ENCODE measurements at regions not wholly inside any gene's neighbourhood (a gene's known extent, or its start where the extent isn't known, plus 50 kb on each side); places are given as distances from the start of the nearest gene placed in this dataset.
"Not testable (repeated sequence)": the region's sequence is repeated elsewhere in the genome, so short reads cannot be mapped to it uniquely, and the experiment has no call there.

- Histone ChIP-seq H3K27ac (no peak overlapping the region), H3K4me1 (replicated peaks in 1 of 2) (no peaks in the 10 kb centered on the region), H3K4me3 (no peak overlapping the region)
- WGBS, 10 experiments, result 0% methylated on average over 1 of the region's 1 CpG; no CpG with 5 or more reads in 8 of the 10 experiments
- ATAC-seq (replicated peaks in 6 of 8), result peak in 3 of 8 experiments; percentile 31 to 79 (median 75)
- in situ Hi-C loops (cut with MboI; ENCODE audit: low pct_unique_long_range_greater_than_20kb in 2 of 9, low sequenced_read_pairs in 9 of 9, unreplicated experiment in 9 of 9), result no loop called here
Observed at GRCh38 chrX:65920620-65921019, 119.3 kb downstream of the VSIG4 start.

DNA sequence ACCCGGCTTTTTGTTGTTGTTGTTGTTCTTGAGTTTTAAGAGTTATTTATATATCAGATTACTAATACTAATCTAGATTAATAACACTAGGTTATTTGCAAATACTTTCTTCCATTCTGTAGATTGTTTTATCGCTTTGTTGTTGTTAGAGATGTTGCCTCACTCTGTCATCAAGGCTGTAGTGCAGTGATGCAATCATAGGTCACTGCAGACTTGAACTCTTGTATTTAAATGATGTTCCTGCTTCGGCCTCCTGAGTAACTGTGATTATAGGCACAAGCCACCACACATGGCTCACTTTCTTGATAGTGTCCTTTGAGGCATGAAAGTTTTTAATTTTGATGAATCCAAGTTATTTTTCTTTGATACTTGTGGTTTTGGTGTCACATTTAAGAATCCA is 129.0 kb downstream of the VSIG4 start:
- ATAC-seq (replicated peaks in 6 of 8), result no peak
- H3K4me3 ChIP-seq, result no peak overlapping the region
- in situ Hi-C loops (cut with MboI; ENCODE audit: low pct_unique_long_range_greater_than_20kb in 2 of 9, low sequenced_read_pairs in 9 of 9, unreplicated experiment in 9 of 9), result no loop called here
- WGBS, 10 experiments, result 0 to 100% (median 53%) methylated on average over 1 to 3 of the region's 3 CpGs; no CpG with 5 or more reads in 7 of the 10 experiments
- no peak overlapping the region for H3K27ac ChIP-seq
- H3K4me1 ChIP-seq (replicated peaks in 1 of 2), result no peaks in the 10 kb centered on the region

- 57 to 60% methylated on average over 1 of the region's 1 CpG; no CpG with 5 or more reads in 8 of the 10 experiments for WGBS, 10 experiments
- no peak for ATAC-seq (replicated peaks in 6 of 8)
- Histone ChIP-seq H3K4me3 (no peak overlapping the region), H3K4me1 (replicated peaks in 1 of 2) (no peaks in the 10 kb centered on the region), H3K27ac (no peak overlapping the region)
- in situ Hi-C loops (cut with MboI; ENCODE audit: low pct_unique_long_range_greater_than_20kb in 2 of 9, low sequenced_read_pairs in 9 of 9, unreplicated experiment in 9 of 9), result no loop called here
Observed at GRCh38 chrX:65903750-65904149, 136.1 kb downstream of the VSIG4 start.

DNA sequence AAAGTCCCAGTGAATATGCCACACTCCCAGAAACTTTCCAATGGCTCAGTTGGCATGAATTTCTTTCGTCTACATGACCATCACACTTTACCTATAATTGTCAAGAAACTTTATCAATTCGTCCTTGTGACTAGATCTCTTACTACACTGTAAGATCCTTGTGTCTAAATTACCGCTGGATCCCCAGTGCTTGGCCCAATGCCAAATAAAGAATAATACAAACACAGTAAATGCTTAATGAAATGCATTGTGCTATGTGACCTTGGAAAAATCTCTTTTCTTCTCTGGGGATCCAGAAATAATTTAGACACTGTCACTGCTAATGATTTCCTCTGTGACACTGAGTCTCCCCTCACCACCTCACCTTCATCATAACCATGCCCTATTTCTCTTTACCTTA is 137.9 kb downstream of the VSIG4 start:
- 0 to 80% (median 37%) methylated on average over 1 to 3 of the region's 3 CpGs; no CpG with 5 or more reads in 4 of the 10 experiments for WGBS, 10 experiments

GRCh38 chrX:65900850-65901844 is 138.7 kb downstream of the VSIG4 start:
- Histone ChIP-seq H3K4me1 (replicated peaks in 1 of 2) (no peaks in the 10 kb centered on the region), H3K4me3 (no peak overlapping the region), H3K27ac (no peak overlapping the region)
- 0 to 100% (median 35%) methylated on average over 1 to 3 of the region's 3 CpGs; no CpG with 5 or more reads in 4 of the 10 experiments for WGBS, 10 experiments
- in situ Hi-C loops (cut with MboI; ENCODE audit: low pct_unique_long_range_greater_than_20kb in 2 of 9, low sequenced_read_pairs in 9 of 9, unreplicated experiment in 9 of 9), result no loop called here
- no peak for ATAC-seq (replicated peaks in 6 of 8)

More for the DNA sequence above, 137.9 kb downstream of the VSIG4 start:
- H3K4me1 ChIP-seq (replicated peaks in 1 of 2), result no peaks in the 10 kb centered on the region
- no peak for ATAC-seq (replicated peaks in 6 of 8)
- H3K27ac ChIP-seq, result no peak overlapping the region
- H3K4me3 ChIP-seq, result no peak overlapping the region
- in situ Hi-C loops (cut with MboI; ENCODE audit: low pct_unique_long_range_greater_than_20kb in 2 of 9, low sequenced_read_pairs in 9 of 9, unreplicated experiment in 9 of 9), result no loop called here

- 60% methylated on average over 1 of the region's 8 CpGs; no CpG with 5 or more reads in 9 of the 10 experiments for WGBS, 10 experiments
- Histone ChIP-seq H3K4me1 (replicated peaks in 1 of 2) (no peaks in the 10 kb centered on the region), H3K4me3 (no peak overlapping the region), H3K27ac (no peak overlapping the region)
- peak in 2 of 8 experiments; percentile 27 to 39 for ATAC-seq (replicated peaks in 6 of 8)
- in situ Hi-C loops (cut with MboI; ENCODE audit: low pct_unique_long_range_greater_than_20kb in 2 of 9, low sequenced_read_pairs in 9 of 9, unreplicated experiment in 9 of 9), result no loop called here
Observed at GRCh38 chrX:65894133-65894532, 145.7 kb downstream of the VSIG4 start.

GRCh38 chrX:65891817-65892216 is 148.1 kb downstream of the VSIG4 start:
- WGBS, 10 experiments, result 0 to 100% (median 0%) methylated on average over 1 to 2 of the region's 2 CpGs; no CpG with 5 or more reads in 3 of the 10 experiments
- H3K4me3 ChIP-seq; in situ Hi-C loops (cut with MboI; ENCODE audit: low pct_unique_long_range_greater_than_20kb in 2 of 9, low sequenced_read_pairs in 9 of 9, unreplicated experiment in 9 of 9); ATAC-seq (replicated peaks in 6 of 8); H3K4me1 ChIP-seq (replicated peaks in 1 of 2); H3K27ac ChIP-seq: not testable (repeated sequence)

- ATAC-seq (replicated peaks in 6 of 8); H3K4me3 ChIP-seq; H3K27ac ChIP-seq; H3K4me1 ChIP-seq (replicated peaks in 1 of 2); in situ Hi-C loops (cut with MboI; ENCODE audit: low pct_unique_long_range_greater_than_20kb in 2 of 9, low sequenced_read_pairs in 9 of 9, unreplicated experiment in 9 of 9): not testable (repeated sequence)
- WGBS, 10 experiments, result 0 to 100% methylated on average over 1 of the region's 1 CpG; no CpG with 5 or more reads in 8 of the 10 experiments
Observed at GRCh38 chrX:65888150-65888549, 151.7 kb downstream of the VSIG4 start.

DNA sequence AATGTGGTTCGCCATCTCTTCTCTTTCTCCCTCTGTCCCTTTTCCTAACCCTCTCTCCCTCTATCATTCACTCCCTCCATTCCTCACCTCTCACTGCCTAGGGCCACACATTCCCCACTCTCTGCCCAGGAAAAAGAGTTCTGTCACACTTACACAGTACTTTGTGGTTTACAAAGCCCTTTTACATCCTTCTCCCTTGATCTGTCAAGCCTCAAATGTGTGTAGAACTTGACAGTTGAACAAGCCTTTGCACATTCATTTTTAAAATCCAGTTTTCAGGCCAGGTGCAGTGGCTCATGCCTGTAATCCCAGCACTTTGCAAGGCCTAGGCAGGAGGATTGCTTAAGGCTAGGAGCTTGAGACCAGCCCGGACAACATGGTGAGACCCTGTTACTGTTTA is 156.3 kb downstream of the VSIG4 start:
- Histone ChIP-seq H3K27ac (no peak overlapping the region), H3K4me1 (replicated peaks in 1 of 2) (no peaks in the 10 kb centered on the region), H3K4me3 (no peak overlapping the region)
- WGBS, 10 experiments, result 50 to 80% methylated on average over 1 of the region's 2 CpGs; no CpG with 5 or more reads in 8 of the 10 experiments
- no peak for ATAC-seq (replicated peaks in 6 of 8)
- in situ Hi-C loops (cut with MboI; ENCODE audit: low pct_unique_long_range_greater_than_20kb in 2 of 9, low sequenced_read_pairs in 9 of 9, unreplicated experiment in 9 of 9), result no loop called here

- no peaks in the 10 kb centered on the region for H3K4me1 ChIP-seq (replicated peaks in 1 of 2)
- WGBS, 10 experiments, result 0 to 63% methylated on average over 1 of the region's 1 CpG; no CpG with 5 or more reads in 8 of the 10 experiments
Observed at GRCh38 chrX:65879977-65880799, 159.7 kb downstream of the VSIG4 start.

DNA sequence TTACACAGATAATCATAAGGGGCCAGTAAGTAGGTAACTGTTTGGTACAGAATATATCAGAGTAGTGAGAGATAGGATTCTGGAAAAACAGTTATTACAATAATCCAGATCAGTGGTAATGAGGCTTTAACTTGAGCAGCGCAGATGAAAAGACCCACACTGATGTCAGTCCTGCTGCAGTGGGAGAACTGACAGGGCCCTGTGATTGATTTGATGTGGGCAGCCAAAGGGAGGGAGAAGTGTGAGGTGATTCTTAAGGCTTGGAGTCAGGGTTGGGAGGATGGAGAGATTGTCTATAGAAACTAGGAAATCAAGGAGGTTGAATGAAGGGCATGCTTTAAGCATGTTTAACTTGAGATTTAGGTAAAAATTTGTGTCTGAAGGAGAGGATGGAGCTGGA is 161.4 kb downstream of the VSIG4 start:
- H3K4me1 ChIP-seq (replicated peaks in 1 of 2), result no peaks in the 10 kb centered on the region
- WGBS, 10 experiments, result 0% methylated on average over 1 of the region's 1 CpG; no CpG with 5 or more reads in 9 of the 10 experiments
- no peak overlapping the region for H3K27ac ChIP-seq
- in situ Hi-C loops (cut with MboI; ENCODE audit: low pct_unique_long_range_greater_than_20kb in 2 of 9, low sequenced_read_pairs in 9 of 9, unreplicated experiment in 9 of 9), result no loop called here
- H3K4me3 ChIP-seq, result no peak overlapping the region
- peak in 1 of 8 experiments; percentile 36 for ATAC-seq (replicated peaks in 6 of 8)

More at GRCh38 chrX:65879977-65880799, 159.7 kb downstream of the VSIG4 start:
- no peak overlapping the region for H3K4me3 ChIP-seq
- in situ Hi-C loops (cut with MboI; ENCODE audit: low pct_unique_long_range_greater_than_20kb in 2 of 9, low sequenced_read_pairs in 9 of 9, unreplicated experiment in 9 of 9), result no loop called here
- H3K27ac ChIP-seq, result no peak overlapping the region
- ATAC-seq (replicated peaks in 6 of 8), result no peak

DNA sequence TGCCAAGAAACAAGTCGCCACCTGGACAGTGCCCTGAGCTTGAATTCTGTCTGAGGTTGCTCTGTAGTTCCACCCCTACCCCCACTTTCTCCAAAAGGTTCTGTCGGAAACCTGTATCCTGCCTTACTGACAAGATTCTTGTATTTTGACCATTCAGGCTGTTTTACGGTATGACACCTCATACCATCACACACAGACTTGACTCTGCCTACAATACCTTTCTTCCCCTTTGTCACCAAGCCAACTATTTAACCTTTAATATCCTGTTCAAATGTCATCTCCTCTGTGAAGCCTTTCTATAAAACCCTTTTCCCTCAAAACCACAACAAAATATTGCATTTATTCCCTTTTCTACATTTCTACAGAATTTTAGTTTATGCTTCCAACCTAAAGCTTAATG is 161.9 kb downstream of the VSIG4 start:
- in situ Hi-C loops (cut with MboI; ENCODE audit: low pct_unique_long_range_greater_than_20kb in 2 of 9, low sequenced_read_pairs in 9 of 9, unreplicated experiment in 9 of 9), result no loop called here
- Histone ChIP-seq H3K27ac (no peak overlapping the region), H3K4me3 (no peak overlapping the region), H3K4me1 (replicated peaks in 1 of 2) (no peaks in the 10 kb centered on the region)
- no peak for ATAC-seq (replicated peaks in 6 of 8)
- whole genome bisulfite sequencing, 10 experiments, result 20 to 73% (median 39%) methylated on average over 1 to 3 of the region's 3 CpGs; no CpG with 5 or more reads in 6 of the 10 experiments

GRCh38 chrX:65875614-65876013 is 164.3 kb downstream of the VSIG4 start:
- 0 to 86% (median 69%) methylated on average over 1 to 3 of the region's 4 CpGs; no CpG with 5 or more reads in 7 of the 10 experiments for WGBS, 10 experiments
- in situ Hi-C loops (cut with MboI; ENCODE audit: low pct_unique_long_range_greater_than_20kb in 2 of 9, low sequenced_read_pairs in 9 of 9, unreplicated experiment in 9 of 9); H3K27ac ChIP-seq; H3K4me1 ChIP-seq (replicated peaks in 1 of 2); ATAC-seq (replicated peaks in 6 of 8); H3K4me3 ChIP-seq: not testable (repeated sequence)
